Gastroesophageal sphincter (tissue), 3 donors: ENCODE measurements at regions not wholly inside any gene's neighbourhood (a gene's known extent, or its start where the extent isn't known, plus 50 kb on each side); places are given as distances from the start of the nearest gene placed in this dataset.

Source experiments
- EP300 ChIP-seq: sonication (generic); formaldehyde crosslinking; IDR thresholded peaks from one replicate; pipeline ENCODE4 v1.6.1; 2017; ENCODE audit warnings: antibody characterized with exemption, mild to moderate bottlenecking
- POLR2A ChIP-seq, 2 donors: fragments of 450-650 bp; IDR thresholded peaks; one replicate each; pipeline ENCODE4 v1.6.1; 2017; ENCODE audit warnings: antibody characterized with exemption in 2 of 2, mild to moderate bottlenecking in 2 of 2, moderate library complexity in 1 of 2
- TF ChIP-seq, protein P1 (sequence below), 4 experiments: fragments of 200-600 bp in 2 of 4; fragments of 450-650 bp in 2 of 4; sonication (generic) in 1 of 4; IDR thresholded peaks; one replicate each; pipeline ENCODE4 v1.5.1; 2017 to 2019; ENCODE audit warnings: antibody characterized with exemption in 4 of 4, mild to moderate bottlenecking in 2 of 4, moderate library complexity in 2 of 4

- TF ChIP-seq, protein P1, sequence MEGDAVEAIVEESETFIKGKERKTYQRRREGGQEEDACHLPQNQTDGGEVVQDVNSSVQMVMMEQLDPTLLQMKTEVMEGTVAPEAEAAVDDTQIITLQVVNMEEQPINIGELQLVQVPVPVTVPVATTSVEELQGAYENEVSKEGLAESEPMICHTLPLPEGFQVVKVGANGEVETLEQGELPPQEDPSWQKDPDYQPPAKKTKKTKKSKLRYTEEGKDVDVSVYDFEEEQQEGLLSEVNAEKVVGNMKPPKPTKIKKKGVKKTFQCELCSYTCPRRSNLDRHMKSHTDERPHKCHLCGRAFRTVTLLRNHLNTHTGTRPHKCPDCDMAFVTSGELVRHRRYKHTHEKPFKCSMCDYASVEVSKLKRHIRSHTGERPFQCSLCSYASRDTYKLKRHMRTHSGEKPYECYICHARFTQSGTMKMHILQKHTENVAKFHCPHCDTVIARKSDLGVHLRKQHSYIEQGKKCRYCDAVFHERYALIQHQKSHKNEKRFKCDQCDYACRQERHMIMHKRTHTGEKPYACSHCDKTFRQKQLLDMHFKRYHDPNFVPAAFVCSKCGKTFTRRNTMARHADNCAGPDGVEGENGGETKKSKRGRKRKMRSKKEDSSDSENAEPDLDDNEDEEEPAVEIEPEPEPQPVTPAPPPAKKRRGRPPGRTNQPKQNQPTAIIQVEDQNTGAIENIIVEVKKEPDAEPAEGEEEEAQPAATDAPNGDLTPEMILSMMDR (IDR thresholded peaks at IDR 0.05): no peak
- no peak for TF ChIP-seq EP300
- no peak for TF ChIP-seq POLR2A (IDR thresholded peaks at IDR 0.05)
Measured at GRCh38 chr18:51448949-51449348, 251.5 kb upstream of the MEX3C start.
